ENCODE measurements at regions not wholly inside any gene's neighbourhood (a gene's known extent, or its start where the extent isn't known, plus 50 kb on each side); places are given as distances from the start of the nearest gene placed in this dataset.

DNA sequence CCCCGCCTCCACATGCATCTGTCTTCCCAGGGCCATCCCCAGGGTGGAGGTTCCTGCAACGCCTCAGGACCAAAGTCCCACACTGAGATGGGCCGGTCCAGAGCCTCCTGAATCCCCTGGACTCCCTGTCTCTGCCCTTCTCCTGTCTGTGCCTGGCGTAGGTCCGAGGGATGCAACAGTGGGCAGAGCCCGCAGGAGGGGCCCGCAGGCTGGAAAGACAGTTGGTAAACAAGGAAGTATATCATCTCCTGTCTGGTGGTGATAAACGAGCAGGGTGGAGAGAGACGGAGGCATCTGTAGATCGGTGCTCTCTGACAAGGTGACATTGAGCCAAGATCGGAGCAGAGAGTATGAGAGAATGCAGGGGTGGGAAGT lies 72.6 kb upstream of the RAB6C start:
- no peak for TF ChIP-seq POLR2A (IDR thresholded peaks at IDR 0.05; ENCODE audit: low read depth, low read length)
- TF ChIP-seq PAX5 (IDR thresholded peaks at IDR 0.05; ENCODE audit: insufficient read depth, low read length, severe bottlenecking): no peak
- TF ChIP-seq POLR2AphosphoS5 (IDR thresholded peaks at IDR 0.05; ENCODE audit: low read depth, low read length): no peak
- TF ChIP-seq TAF1 (IDR thresholded peaks at IDR 0.05; ENCODE audit: low read depth, low read length): no peak
